Hepatocyte (in vitro differentiated cells): ENCODE measurements at regions not wholly inside any gene's neighbourhood (a gene's known extent, or its start where the extent isn't known, plus 50 kb on each side); places are given as distances from the start of the nearest gene placed in this dataset.

Experiments
- DNase-seq: peaks from one replicate; pipeline ENCODE4 v3.0.0-alpha.2; 2016; ENCODE audit warnings: low spot score
- H2AFZ ChIP-seq: fragments of 200-600 bp; sonication (generic); 2 replicates; pipeline ENCODE4 v1.6.0; 2016; ENCODE audit warnings: antibody characterized with exemption, mild to moderate bottlenecking
- H3K27ac ChIP-seq: fragments of 200-600 bp; sonication (generic); 2 replicates; pipeline ENCODE4 v1.5.1; 2016; ENCODE audit warnings: mild to moderate bottlenecking
- H3K27me3 ChIP-seq: fragments of 200-600 bp; sonication (generic); 2 replicates; pipeline ENCODE4 v1.6.1; 2016
- H3K36me3 ChIP-seq: fragments of 200-600 bp; sonication (generic); replicated peaks from 2 replicates; pipeline ENCODE4 v1.5.1; 2016; ENCODE audit warnings: low read depth; ENCODE audit not compliant: insufficient read depth
- H3K4me1 ChIP-seq: fragments of 200-600 bp; sonication (generic); 2 replicates; pipeline ENCODE4 v1.5.1; 2016; ENCODE audit warnings: mild to moderate bottlenecking, moderate library complexity; ENCODE audit not compliant: insufficient read depth
- H3K4me2 ChIP-seq: fragments of 200-600 bp; sonication (generic); 2 replicates; pipeline ENCODE4 v1.6.0; 2016
- H3K4me3 ChIP-seq: fragments of 200-600 bp; sonication (generic); 2 replicates; pipeline ENCODE4 v1.5.1; 2016; ENCODE audit warnings: mild to moderate bottlenecking
- H3K79me2 ChIP-seq: fragments of 200-600 bp; sonication (generic); 2 replicates; pipeline ENCODE4 v1.6.0; 2017; ENCODE audit warnings: mild to moderate bottlenecking
- H3K9me2 ChIP-seq: fragments of 200-600 bp; sonication (generic); replicated peaks from 2 replicates; pipeline ENCODE4 v1.6.0; 2017; ENCODE audit warnings: mild to moderate bottlenecking; ENCODE audit not compliant: insufficient read depth
- H3K9me3 ChIP-seq: fragments of 200-600 bp; sonication (generic); 2 replicates; pipeline ENCODE4 v1.5.1; 2016; ENCODE audit warnings: low read depth, mild to moderate bottlenecking
- H4K20me1 ChIP-seq: fragments of 200-600 bp; sonication (generic); 2 replicates; pipeline ENCODE4 v1.6.0; 2016; ENCODE audit warnings: mild to moderate bottlenecking; ENCODE audit not compliant: insufficient read depth, poor library complexity, severe bottlenecking
- EZH2 ChIP-seq: fragments of 200-600 bp; sonication (generic); IDR thresholded peaks from 2 replicates; pipeline ENCODE4 v1.6.1; 2016; ENCODE audit warnings: antibody characterized with exemption, mild to moderate bottlenecking, borderline replicate concordance
- EZH2phosphoT487 ChIP-seq: fragments of 200-600 bp; sonication (generic); IDR thresholded peaks from one replicate; pipeline ENCODE4 v1.6.1; 2018; ENCODE audit warnings: antibody characterized with exemption, mild to moderate bottlenecking, low read depth, moderate library complexity; ENCODE audit not compliant: unreplicated experiment, severe bottlenecking
- WGBS: methylation state at CpG from one replicate; pipeline ENCODE4 v1.1.6; 2016; ENCODE audit warnings: low lambda C conversion rate; ENCODE audit errors: missing lambda C conversion rate; 5-methylcytosine and 5-hydroxymethylcytosine counted together
- TF ChIP-seq, protein P1 (sequence below): fragments of 200-600 bp; sonication (generic); IDR thresholded peaks from 2 replicates; pipeline ENCODE4 v1.5.1; 2016; ENCODE audit warnings: antibody characterized with exemption, mild to moderate bottlenecking; ENCODE audit not compliant: poor library complexity

GRCh38 chr12:98262902-98263301 is 252.5 kb upstream of the TMPO start:
- no peaks in the 10 kb centered on the region for H3K9me2 ChIP-seq
- H4K20me1 ChIP-seq: no peaks in the 10 kb centered on the region
- H3K79me2 ChIP-seq: no peaks in the 10 kb centered on the region
- no peaks in the 10 kb centered on the region for H3K4me1 ChIP-seq
- no peak for DNase-seq
- TF ChIP-seq EZH2phosphoT487 (no peak), EZH2 (no peak)
- TF ChIP-seq, protein P1, sequence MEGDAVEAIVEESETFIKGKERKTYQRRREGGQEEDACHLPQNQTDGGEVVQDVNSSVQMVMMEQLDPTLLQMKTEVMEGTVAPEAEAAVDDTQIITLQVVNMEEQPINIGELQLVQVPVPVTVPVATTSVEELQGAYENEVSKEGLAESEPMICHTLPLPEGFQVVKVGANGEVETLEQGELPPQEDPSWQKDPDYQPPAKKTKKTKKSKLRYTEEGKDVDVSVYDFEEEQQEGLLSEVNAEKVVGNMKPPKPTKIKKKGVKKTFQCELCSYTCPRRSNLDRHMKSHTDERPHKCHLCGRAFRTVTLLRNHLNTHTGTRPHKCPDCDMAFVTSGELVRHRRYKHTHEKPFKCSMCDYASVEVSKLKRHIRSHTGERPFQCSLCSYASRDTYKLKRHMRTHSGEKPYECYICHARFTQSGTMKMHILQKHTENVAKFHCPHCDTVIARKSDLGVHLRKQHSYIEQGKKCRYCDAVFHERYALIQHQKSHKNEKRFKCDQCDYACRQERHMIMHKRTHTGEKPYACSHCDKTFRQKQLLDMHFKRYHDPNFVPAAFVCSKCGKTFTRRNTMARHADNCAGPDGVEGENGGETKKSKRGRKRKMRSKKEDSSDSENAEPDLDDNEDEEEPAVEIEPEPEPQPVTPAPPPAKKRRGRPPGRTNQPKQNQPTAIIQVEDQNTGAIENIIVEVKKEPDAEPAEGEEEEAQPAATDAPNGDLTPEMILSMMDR: no peak
- no peaks in the 10 kb centered on the region for H3K9me3 ChIP-seq
- H3K27me3 ChIP-seq: peaks cover 4% of the 10 kb centered on the region
- WGBS: 74% methylated on average over 6 of the region's 6 CpGs
- H3K27ac ChIP-seq: no peak overlapping the region
- no peak overlapping the region for H2AFZ ChIP-seq
- no peak overlapping the region for H3K4me3 ChIP-seq
- no peaks in the 10 kb centered on the region for H3K36me3 ChIP-seq
- no peak overlapping the region for H3K4me2 ChIP-seq

GRCh38 chr12:98274430-98275130 is 240.8 kb upstream of the TMPO start:
- H3K36me3 ChIP-seq: no peaks in the 10 kb centered on the region
- no peak overlapping the region for H3K27ac ChIP-seq
- no peak overlapping the region for H3K4me2 ChIP-seq
- no peaks in the 10 kb centered on the region for H3K4me1 ChIP-seq
- no peaks in the 10 kb centered on the region for H3K9me2 ChIP-seq
- no peaks in the 10 kb centered on the region for H3K9me3 ChIP-seq
- TF ChIP-seq, protein P1: no peak
- TF ChIP-seq EZH2: no peak
- no peak for TF ChIP-seq EZH2phosphoT487
- no peak overlapping the region for H3K4me3 ChIP-seq
- H3K27me3 ChIP-seq: no peaks in the 10 kb centered on the region
- no peak overlapping the region for H2AFZ ChIP-seq
- no peak for DNase-seq
- H4K20me1 ChIP-seq: no peaks in the 10 kb centered on the region
- WGBS: 65% methylated on average over 5 of the region's 5 CpGs
- H3K79me2 ChIP-seq: no peaks in the 10 kb centered on the region

DNA sequence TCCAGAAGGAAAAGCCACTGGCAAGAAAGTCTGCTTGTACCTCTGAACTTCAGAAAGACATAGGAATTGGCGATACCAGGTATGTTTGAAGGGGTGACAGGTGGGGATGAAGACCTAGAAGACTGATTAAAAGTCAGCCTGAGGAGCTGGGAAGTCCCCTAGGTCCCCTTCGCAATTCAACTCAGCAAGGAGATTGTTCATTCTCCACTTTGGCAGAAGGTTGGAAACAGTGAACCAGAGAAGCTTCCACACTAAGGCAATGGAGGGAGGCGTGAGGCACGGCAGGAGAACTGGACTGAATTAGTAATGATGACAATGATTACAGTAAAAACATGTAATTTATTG is 240.3 kb upstream of the TMPO start:
- no peaks in the 10 kb centered on the region for H3K79me2 ChIP-seq
- no peaks in the 10 kb centered on the region for H3K9me3 ChIP-seq
- TF ChIP-seq, protein P1: no peak
- TF ChIP-seq EZH2phosphoT487 (no peak), EZH2 (no peak)
- H4K20me1 ChIP-seq: no peaks in the 10 kb centered on the region
- no peaks in the 10 kb centered on the region for H3K4me1 ChIP-seq
- no peak overlapping the region for H3K4me2 ChIP-seq
- no peak overlapping the region for H2AFZ ChIP-seq
- H3K27me3 ChIP-seq: no peaks in the 10 kb centered on the region
- H3K36me3 ChIP-seq: no peaks in the 10 kb centered on the region
- 89% methylated on average over 4 of the region's 4 CpGs for WGBS
- DNase-seq: no peak
- no peaks in the 10 kb centered on the region for H3K9me2 ChIP-seq
- H3K27ac ChIP-seq: no peak overlapping the region
- H3K4me3 ChIP-seq: no peak overlapping the region
